H9 (cell line): ENCODE measurements at regions not wholly inside any gene's neighbourhood (a gene's known extent, or its start where the extent isn't known, plus 50 kb on each side); places are given as distances from the start of the nearest gene placed in this dataset.
A peak's percentile ranks its signal among the peaks of the same experiment; 100 is the strongest.

Source experiments
- DNase-seq: peaks from one replicate; pipeline ENCODE4 v3.0.0-alpha.2; 2017
- H2AFZ ChIP-seq: one replicate; pipeline ENCODE4 v1.6.1; 2013; ENCODE audit warnings: mild to moderate bottlenecking, low read length, control low read depth, moderate library complexity
- H2AK5ac ChIP-seq: 2 replicates; pipeline ENCODE4 v1.6.1; 2013; ENCODE audit warnings: low read length, control low read depth, mixed read lengths; ENCODE audit not compliant: insufficient read length
- H2BK120ac ChIP-seq: one replicate; pipeline ENCODE4 v1.6.1; 2013; ENCODE audit warnings: low read depth, mild to moderate bottlenecking, low read length, control low read depth, inconsistent platforms; ENCODE audit not compliant: poor library complexity, severe bottlenecking
- H2BK12ac ChIP-seq: 2 replicates; pipeline ENCODE4 v1.6.1; 2013; ENCODE audit warnings: low read length, control low read depth, mixed read lengths, low read depth; ENCODE audit not compliant: insufficient read length
- H2BK15ac ChIP-seq: 2 replicates; pipeline ENCODE4 v1.6.1; 2013; ENCODE audit warnings: low read depth, low read length, control low read depth
- H2BK20ac ChIP-seq: one replicate; pipeline ENCODE4 v1.6.1; 2013; ENCODE audit warnings: low read depth, mild to moderate bottlenecking, low read length, control low read depth, inconsistent platforms; ENCODE audit not compliant: poor library complexity, severe bottlenecking
- H2BK5ac ChIP-seq: 2 replicates; pipeline ENCODE4 v1.6.1; 2013; ENCODE audit warnings: low read length, control low read depth, mixed read lengths; ENCODE audit not compliant: insufficient read length
- H3K14ac ChIP-seq: 2 replicates; pipeline ENCODE4 v1.6.1; 2013; ENCODE audit warnings: low read length, control low read depth; ENCODE audit not compliant: insufficient read depth
- H3K18ac ChIP-seq: 2 replicates; pipeline ENCODE4 v1.6.1; 2013; ENCODE audit warnings: low read depth, mild to moderate bottlenecking, mixed read lengths, low read length, control low read depth; ENCODE audit not compliant: insufficient read length
- H3K23ac ChIP-seq: 2 replicates; pipeline ENCODE4 v1.6.1; 2013; ENCODE audit warnings: low read length, control low read depth, mixed read lengths, low read depth; ENCODE audit not compliant: insufficient read length
- H3K23me2 ChIP-seq: 2 replicates; pipeline ENCODE4 v1.6.1; 2013; ENCODE audit warnings: low read depth, mild to moderate bottlenecking, mixed read lengths, low read length, control low read depth; ENCODE audit not compliant: insufficient read length, poor library complexity, severe bottlenecking
- H3K27ac ChIP-seq: 2 replicates; pipeline ENCODE4 v1.5.1; 2013; ENCODE audit warnings: low read length, control low read depth, mixed read lengths, low read depth; ENCODE audit not compliant: insufficient read length
- H3K27me3 ChIP-seq: 2 replicates; pipeline ENCODE4 v1.6.1; 2013; ENCODE audit warnings: low read length, control low read depth, inconsistent platforms; ENCODE audit not compliant: insufficient read depth
- H3K4ac ChIP-seq: 2 replicates; pipeline ENCODE4 v1.6.1; 2013; ENCODE audit warnings: low read depth, mild to moderate bottlenecking, control low read depth, inconsistent platforms, low read length, moderate library complexity
- H3K4me1 ChIP-seq: 2 replicates; pipeline ENCODE4 v1.6.1; 2013; ENCODE audit warnings: low read length, control low read depth, inconsistent platforms; ENCODE audit not compliant: insufficient read depth
- H3K4me2 ChIP-seq: 2 replicates; pipeline ENCODE4 v1.6.1; 2013; ENCODE audit warnings: low read length, control low read depth, mixed read lengths; ENCODE audit not compliant: insufficient read length, insufficient read depth
- H3K56ac ChIP-seq: 2 replicates; pipeline ENCODE4 v1.6.1; 2013; ENCODE audit warnings: low read depth, mild to moderate bottlenecking, mixed read lengths, low read length, control low read depth; ENCODE audit not compliant: insufficient read length
- H3K79me1 ChIP-seq: 2 replicates; pipeline ENCODE4 v1.6.1; 2013; ENCODE audit warnings: low read depth, mild to moderate bottlenecking, moderate library complexity, low read length, control low read depth, inconsistent platforms; ENCODE audit not compliant: insufficient read depth, poor library complexity, severe bottlenecking
- H3K79me2 ChIP-seq: 2 replicates; pipeline ENCODE4 v1.6.1; 2013; ENCODE audit warnings: low read length, control low read depth, inconsistent platforms; ENCODE audit not compliant: insufficient read depth
- H3K9ac ChIP-seq: 2 replicates; pipeline ENCODE4 v1.6.1; 2013; ENCODE audit warnings: low read length, control low read depth, mixed read lengths; ENCODE audit not compliant: insufficient read length; ENCODE audit errors: extremely low read depth
- H3K9me3 ChIP-seq: one replicate; pipeline ENCODE4 v1.6.1; 2013; ENCODE audit warnings: low read depth, low read length, inconsistent platforms; ENCODE audit not compliant: control insufficient read depth
- H3T11ph ChIP-seq: one replicate; pipeline ENCODE4 v1.6.1; 2013; ENCODE audit warnings: mild to moderate bottlenecking, low read length, control low read depth, inconsistent platforms
- H4K20me1 ChIP-seq: one replicate; pipeline ENCODE4 v1.6.1; 2013; ENCODE audit not compliant: control insufficient read depth, insufficient read length, insufficient read depth
- H4K5ac ChIP-seq: 2 replicates; pipeline ENCODE4 v1.6.1; 2013; ENCODE audit warnings: low read depth, mild to moderate bottlenecking, mixed read lengths, low read length, control low read depth; ENCODE audit not compliant: insufficient read length
- H4K8ac ChIP-seq: replicated peaks from 2 replicates; pipeline ENCODE4 v1.6.1; 2013; ENCODE audit warnings: low read length, control low read depth, mixed read lengths, low read depth; ENCODE audit not compliant: insufficient read length
- H4K91ac ChIP-seq: 2 replicates; pipeline ENCODE4 v1.6.1; 2013; ENCODE audit warnings: low read depth, mild to moderate bottlenecking, moderate library complexity, mixed read lengths, low read length, control low read depth; ENCODE audit not compliant: insufficient read length
- H3K27ac Mint-ChIP-seq, 3 experiments: 2 replicates in 2 of 3; 3 replicates in 1 of 3; pipeline ENCODE4 v1.8.0; 2020 to 2021; ENCODE audit warnings: mixed read lengths in 3 of 3, mild to moderate bottlenecking in 1 of 3, moderate library complexity in 1 of 3
- H3K27me3 Mint-ChIP-seq: 2 replicates; pipeline ENCODE4 v1.8.0; 2021; ENCODE audit warnings: low read depth, mild to moderate bottlenecking, moderate library complexity, mixed read lengths
- H3K36me3 Mint-ChIP-seq, 3 experiments: 2 replicates in 2 of 3; 3 replicates in 1 of 3; pipeline ENCODE4 v1.8.0; 2020 to 2021; ENCODE audit warnings: low read depth in 3 of 3, mixed read lengths in 3 of 3; ENCODE audit not compliant: insufficient read depth in 1 of 3
- H3K4me1 Mint-ChIP-seq, 2 experiments: 2 replicates each; pipeline ENCODE4 v1.8.0; 2020; ENCODE audit warnings: mixed read lengths in 2 of 2
- H3K4me3 Mint-ChIP-seq, 2 experiments: 2 replicates in 1 of 2; 3 replicates in 1 of 2; pipeline ENCODE4 v1.8.0; 2020 to 2021; ENCODE audit warnings: mild to moderate bottlenecking in 2 of 2, mixed read lengths in 2 of 2, moderate library complexity in 1 of 2
- H3K9me3 Mint-ChIP-seq, 2 experiments: 2 replicates in 1 of 2; 3 replicates in 1 of 2; pipeline ENCODE4 v1.8.0; 2020; ENCODE audit warnings: mild to moderate bottlenecking in 2 of 2, mixed read lengths in 2 of 2, moderate library complexity in 1 of 2
- WGBS: extraction: QIAGEN DNeasy Blood & Tissue Kit; methylation state at CpG from one replicate; pipeline ENCODE4 v1.1.7; 2013; ENCODE audit warnings: missing lambda C conversion rate, low lambda C conversion rate, mixed read lengths; ENCODE audit not compliant: insufficient read length; ENCODE audit errors: extremely low coverage; 5-methylcytosine and 5-hydroxymethylcytosine counted together
- TF ChIP-seq, protein P1 (sequence below): fragments of 200-600 bp; sonication (generic); conservative IDR thresholded peaks from 3 replicates; pipeline ENCODE4 v1.8.0; 2021; ENCODE audit warnings: antibody characterized with exemption, mild to moderate bottlenecking

DNA sequence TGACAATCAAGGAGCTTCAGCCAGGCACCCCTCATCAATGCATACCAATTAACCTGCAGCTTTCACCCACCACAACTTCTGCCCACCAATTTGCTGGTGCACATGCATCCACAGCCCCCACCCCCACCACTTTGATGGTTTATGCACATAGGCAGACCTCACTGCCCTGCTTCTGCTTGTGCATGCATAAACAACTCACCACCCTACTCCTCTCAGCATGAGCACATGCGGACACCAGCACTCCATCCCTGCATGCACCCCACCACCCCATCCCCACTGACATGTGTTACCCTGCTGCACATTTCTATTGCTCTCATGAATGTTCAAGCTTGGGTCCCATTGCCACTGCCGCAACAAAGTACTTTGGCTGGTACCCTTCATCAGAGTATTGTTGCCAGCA lies 94.5 kb upstream of the GALNTL6 start:
- Histone ChIP-seq H2BK20ac (no peak overlapping the region), H3K14ac (no peak overlapping the region), H4K91ac (no peak overlapping the region), H3K4ac (no peak overlapping the region), H3K56ac (no peak overlapping the region), H3K9ac (no peak overlapping the region), H2BK15ac (no peak overlapping the region), H3K79me1 (no peaks in the 10 kb centered on the region), H3K27me3 (no peaks in the 10 kb centered on the region), H3K23ac (no peak overlapping the region), H3K79me2 (no peaks in the 10 kb centered on the region), H3K18ac (no peak overlapping the region), H3K4me1 (no peaks in the 10 kb centered on the region), H3K9me3 (no peaks in the 10 kb centered on the region), H4K5ac (no peak overlapping the region), H2BK120ac (no peak overlapping the region), H3T11ph (no peak overlapping the region), H2AFZ (no peak overlapping the region), H2BK5ac (no peak overlapping the region), H4K8ac (no peak overlapping the region), H2BK12ac (no peak overlapping the region), H3K23me2 (no peaks in the 10 kb centered on the region), H2AK5ac (no peak overlapping the region), H3K27ac (no peak overlapping the region), H3K4me2 (no peak overlapping the region), H4K20me1 (no peaks in the 10 kb centered on the region)
- H3K27me3 Mint-ChIP-seq: no peaks in the 10 kb centered on the region
- no peak for DNase-seq
- H3K9me3 Mint-ChIP-seq: peaks cover 0 to 7% of the 10 kb centered on the region in 2 experiments; a peak in 4 of 5 replicates
- WGBS: no CpG with 5 or more reads among the region's 2 CpGs
- H3K36me3 Mint-ChIP-seq: no peaks in the 10 kb centered on the region
- TF ChIP-seq, protein P1, sequence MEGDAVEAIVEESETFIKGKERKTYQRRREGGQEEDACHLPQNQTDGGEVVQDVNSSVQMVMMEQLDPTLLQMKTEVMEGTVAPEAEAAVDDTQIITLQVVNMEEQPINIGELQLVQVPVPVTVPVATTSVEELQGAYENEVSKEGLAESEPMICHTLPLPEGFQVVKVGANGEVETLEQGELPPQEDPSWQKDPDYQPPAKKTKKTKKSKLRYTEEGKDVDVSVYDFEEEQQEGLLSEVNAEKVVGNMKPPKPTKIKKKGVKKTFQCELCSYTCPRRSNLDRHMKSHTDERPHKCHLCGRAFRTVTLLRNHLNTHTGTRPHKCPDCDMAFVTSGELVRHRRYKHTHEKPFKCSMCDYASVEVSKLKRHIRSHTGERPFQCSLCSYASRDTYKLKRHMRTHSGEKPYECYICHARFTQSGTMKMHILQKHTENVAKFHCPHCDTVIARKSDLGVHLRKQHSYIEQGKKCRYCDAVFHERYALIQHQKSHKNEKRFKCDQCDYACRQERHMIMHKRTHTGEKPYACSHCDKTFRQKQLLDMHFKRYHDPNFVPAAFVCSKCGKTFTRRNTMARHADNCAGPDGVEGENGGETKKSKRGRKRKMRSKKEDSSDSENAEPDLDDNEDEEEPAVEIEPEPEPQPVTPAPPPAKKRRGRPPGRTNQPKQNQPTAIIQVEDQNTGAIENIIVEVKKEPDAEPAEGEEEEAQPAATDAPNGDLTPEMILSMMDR: no peak
- no peaks in the 10 kb centered on the region; a peak in 2 of 4 replicates for H3K4me1 Mint-ChIP-seq
- no peak overlapping the region for H3K4me3 Mint-ChIP-seq
- peak overlapping the region in 1 of 3 experiments; percentile 34; a peak in 1 of 7 replicates for H3K27ac Mint-ChIP-seq
